HepG2 (cell line): ENCODE measurements at regions not wholly inside any gene's neighbourhood (a gene's known extent, or its start where the extent isn't known, plus 50 kb on each side); places are given as distances from the start of the nearest gene placed in this dataset.

Experiments used
- ATAC-seq: fragments of 200-7000 bp; cut with Tn5 transposase; 3 replicates; pipeline ENCODE4 v1.9.1; 2020; ENCODE audit warnings: mild to moderate bottlenecking, moderate library complexity
- BruUV-seq: library from RNA; stranded (reverse); fragments of 400-500 nt; replicated peaks from 2 replicates; lab custom pipeline; 2021; lab: Mats Ljungman, UMichigan
- CTCF ChIA-PET: fragments of 300-600 bp; formaldehyde crosslinking; extraction: SDS; loops from one replicate; lab custom pipeline; 2021; ENCODE audit warnings: low total read pairs, inconsistent platforms, low intra/inter-chr PET ratio; lab: Yijun Ruan, JAX
- POLR2A ChIA-PET: fragments of 350-600 bp; sonication (Branson Sonifier 250); formaldehyde crosslinking; loops from one replicate; lab custom pipeline; 2020; ENCODE audit warnings: antibody characterized with exemption, inconsistent platforms; lab: Yijun Ruan, JAX
- DNase-seq: peaks from one replicate; pipeline ENCODE4 v3.0.0-alpha.2; 2015; ENCODE audit warnings: low spot score
- FAIRE-seq: peaks from 3 replicates; lab custom pipeline; 2011; peaks lifted over from hg19 to GRCh38; lab: Jason Lieb, UNC
- H2AFZ ChIP-seq: one replicate; pipeline ENCODE4 v1.6.1; 2011; ENCODE audit warnings: low read length, inconsistent platforms
- H3K27ac ChIP-seq: fragments of 300-600 bp; 3 replicates; pipeline ENCODE4 v1.8.0; 2011; ENCODE audit warnings: mixed run types, mild to moderate bottlenecking, mixed read lengths, low read length, inconsistent platforms; ENCODE audit not compliant: insufficient read depth; ENCODE audit errors: extremely low read length
- H3K27me3 ChIP-seq, 2 experiments: fragments of 200-600 bp in 1 of 2; 2 replicates in 1 of 2; 3 replicates in 1 of 2; pipeline versions ENCODE4 v1.6.0 to v1.8.0; 2011; ENCODE audit warnings: low read length in 2 of 2, mild to moderate bottlenecking in 2 of 2, moderate library complexity in 2 of 2, inconsistent platforms in 1 of 2; ENCODE audit not compliant: insufficient read depth in 2 of 2, control insufficient read depth in 1 of 2
- H3K36me3 ChIP-seq, 2 experiments: fragments of 200-600 bp in 1 of 2; replicated peaks in 1 of 2; 2 replicates in 1 of 2; 3 replicates in 1 of 2; pipeline versions ENCODE4 v1.5.1 to v1.8.0; 2011; ENCODE audit warnings: low read length in 2 of 2, inconsistent platforms in 1 of 2; ENCODE audit not compliant: insufficient read depth in 2 of 2, control insufficient read depth in 1 of 2
- H3K4me1 ChIP-seq: 2 replicates; pipeline ENCODE4 v1.5.1; 2012; ENCODE audit warnings: low read length, inconsistent platforms; ENCODE audit not compliant: insufficient read depth
- H3K4me2 ChIP-seq: 2 replicates; pipeline ENCODE4 v1.6.0; 2011; ENCODE audit warnings: low read depth, low read length, inconsistent platforms
- H3K4me3 ChIP-seq, 3 experiments: fragments of 200-600 bp in 1 of 3; sonication (generic), shearing (Covaris generic) in 1 of 3; replicated peaks in 1 of 3; 2 replicates each; pipeline ENCODE4 v1.5.1; 2011 to 2016; ENCODE audit warnings: low read length in 3 of 3, inconsistent platforms in 2 of 3, low read depth in 2 of 3, mild to moderate bottlenecking in 2 of 3, control low read depth in 1 of 3, mixed read lengths in 1 of 3; ENCODE audit not compliant: insufficient read depth in 1 of 3
- H3K79me2 ChIP-seq: one replicate; pipeline ENCODE4 v1.6.1; 2011; ENCODE audit warnings: low read length, inconsistent platforms; ENCODE audit not compliant: insufficient read depth
- H3K9ac ChIP-seq: 2 replicates; pipeline ENCODE4 v1.6.0; 2011; ENCODE audit warnings: mild to moderate bottlenecking, low read depth, low read length, inconsistent platforms; ENCODE audit not compliant: insufficient read depth
- H3K9me3 ChIP-seq: 2 replicates; pipeline ENCODE4 v1.5.1; 2012; ENCODE audit warnings: mild to moderate bottlenecking, low read length
- H4K20me1 ChIP-seq: 2 replicates; pipeline ENCODE4 v1.6.0; 2011; ENCODE audit warnings: inconsistent platforms, mild to moderate bottlenecking, low read length, moderate library complexity; ENCODE audit not compliant: insufficient read depth
- BCL6 ChIP-seq: IDR thresholded peaks from 2 replicates; pipeline ENCODE4 v1.6.1; 2016; ENCODE audit warnings: missing genetic modification reagents, missing compliant biosample characterization
- DMAP1 ChIP-seq: IDR thresholded peaks from 2 replicates; pipeline ENCODE4 v1.6.1; 2016
- DR1 ChIP-seq: sonication (generic); formaldehyde crosslinking; IDR thresholded peaks from 2 replicates; pipeline ENCODE4 v1.8.0; 2021; ENCODE audit warnings: mild to moderate bottlenecking, missing genetic modification reagents, inconsistent platforms
- FOXA1 ChIP-seq, 2 experiments: fragments of 450-650 bp in 1 of 2; sonication (generic) in 1 of 2; formaldehyde crosslinking in 1 of 2; IDR thresholded peaks; 2 replicates each; pipeline versions ENCODE4 v1.4.0 to v1.6.1; 2016 to 2020; ENCODE audit warnings: missing genetic modification reagents in 1 of 2
- FOXO1 ChIP-seq: sonication (generic); formaldehyde crosslinking; IDR thresholded peaks from 2 replicates; pipeline ENCODE4 v1.4.0; 2020; ENCODE audit warnings: missing genetic modification reagents
- GFI1 ChIP-seq: sonication (generic); formaldehyde crosslinking; IDR thresholded peaks from 2 replicates; pipeline ENCODE4 v1.5.0; 2020; ENCODE audit warnings: missing genetic modification reagents, mild to moderate bottlenecking, borderline replicate concordance
- HMG20A ChIP-seq: IDR thresholded peaks from 2 replicates; pipeline ENCODE4 v1.6.1; 2016; ENCODE audit warnings: borderline replicate concordance
- HMG20B ChIP-seq: conservative IDR thresholded peaks from 2 replicates; pipeline ENCODE4 v1.6.1; 2016; ENCODE audit warnings: missing genetic modification reagents, missing compliant biosample characterization
- HOXA3 ChIP-seq: sonication (generic); formaldehyde crosslinking; IDR thresholded peaks from 2 replicates; pipeline ENCODE4 v1.5.0; 2020; ENCODE audit warnings: missing genetic modification reagents
- RCOR2 ChIP-seq: IDR thresholded peaks from 2 replicates; pipeline ENCODE4 v1.6.1; 2016; ENCODE audit warnings: missing biosample characterization, missing genetic modification reagents
- RXRB ChIP-seq: IDR thresholded peaks from 2 replicates; pipeline ENCODE4 v1.6.1; 2016; ENCODE audit warnings: borderline replicate concordance, missing genetic modification reagents, missing compliant biosample characterization
- SOX13 ChIP-seq, 3 experiments: fragments of 450-650 bp in 1 of 3; sonication (generic) in 1 of 3; formaldehyde crosslinking in 1 of 3; IDR thresholded peaks in 2 of 3; conservative IDR thresholded peaks in 1 of 3; 2 replicates each; pipeline versions ENCODE4 v1.5.0 to v1.6.1; 2016 to 2020; ENCODE audit warnings: antibody characterized with exemption in 1 of 3, mild to moderate bottlenecking in 1 of 3, missing compliant biosample characterization in 1 of 3, missing genetic modification reagents in 1 of 3, moderate library complexity in 1 of 3
- SOX5 ChIP-seq: IDR thresholded peaks from 2 replicates; pipeline ENCODE4 v1.6.1; 2016; ENCODE audit warnings: borderline replicate concordance
- ZMYM4 ChIP-seq: sonication (generic); formaldehyde crosslinking; IDR thresholded peaks from 2 replicates; pipeline ENCODE4 v1.8.1; 2023; ENCODE audit warnings: mild to moderate bottlenecking, missing genetic modification reagents
- ZNF333 ChIP-seq: sonication (generic); formaldehyde crosslinking; IDR thresholded peaks from 2 replicates; pipeline ENCODE4 v1.4.0; 2020; ENCODE audit warnings: mild to moderate bottlenecking, missing genetic modification reagents, borderline replicate concordance
- ZNF430 ChIP-seq: sonication (generic); formaldehyde crosslinking; IDR thresholded peaks from 2 replicates; pipeline ENCODE4 v1.9.0; 2021; ENCODE audit warnings: mild to moderate bottlenecking, missing genetic modification reagents
- WGBS: methylation state at CpG from one replicate; pipeline ENCODE4 v1.1.6; 2017; ENCODE audit warnings: low lambda C conversion rate; 5-methylcytosine and 5-hydroxymethylcytosine counted together
- in situ Hi-C: cut with HindIII; loops from 2 replicates; pipeline ENCODE4 v1.10.0; 2017; ENCODE audit warnings: low pct_unique_long_range_greater_than_20kb; ENCODE audit not compliant: extremely low pct_ligation_motif_present
- intact Hi-C: fragments of 100-400 bp; cut with micrococcal nuclease; formaldehyde crosslinking; loops from one replicate; pipeline ENCODE4 v1.10.0; 2022; ENCODE audit not compliant: unreplicated experiment
- TF ChIP-seq, protein P1 (sequence below): sonication (generic); formaldehyde crosslinking; IDR thresholded peaks from 2 replicates; pipeline ENCODE4 v1.5.0; 2020; ENCODE audit warnings: mild to moderate bottlenecking, missing genetic modification reagents, moderate library complexity
- TF ChIP-seq, protein P2 (sequence below): sonication (generic); formaldehyde crosslinking; IDR thresholded peaks from 2 replicates; pipeline ENCODE4 v1.8.1; 2023; ENCODE audit warnings: mild to moderate bottlenecking, missing genetic modification reagents

DNA sequence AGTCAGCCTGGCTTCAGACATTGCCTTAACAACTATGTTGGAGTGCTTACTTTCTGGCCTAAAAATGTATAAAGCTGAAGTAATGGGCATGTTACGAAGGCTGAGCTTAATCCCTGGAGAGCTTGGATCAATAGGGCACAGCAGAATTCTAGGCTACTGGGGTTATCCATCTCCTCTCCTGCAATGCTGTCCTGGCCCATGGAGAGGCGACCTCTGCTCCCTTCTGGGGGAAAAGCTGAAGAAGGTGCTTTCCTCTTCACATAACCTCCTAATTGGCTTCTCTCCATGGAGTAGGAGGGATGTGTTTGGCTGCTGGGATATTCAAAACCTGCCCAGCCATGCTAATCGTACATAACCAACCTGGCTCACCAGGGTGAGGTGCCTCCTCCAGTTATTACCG, 403.5 kb downstream of the DMRT2 start:
- POLR2A ChIA-PET = no interaction called here
- DNase-seq (peak; percentile 3), ATAC-seq (peak; percentile 81), FAIRE-seq (no peak)
- Histone ChIP-seq H3K79me2 (no peaks in the 10 kb centered on the region), H3K27me3 (no peaks in the 10 kb centered on the region), H3K9me3 (no peaks in the 10 kb centered on the region), H3K4me1 (peaks cover 21% of the 10 kb centered on the region), H3K4me2 (peak overlapping the region; percentile 28), H3K27ac (no peak overlapping the region), H3K9ac (no peak overlapping the region), H3K4me3 (no peak overlapping the region), H3K36me3 (no peaks in the 10 kb centered on the region), H4K20me1 (no peaks in the 10 kb centered on the region), H2AFZ (no peak overlapping the region)
- in situ Hi-C loops = loop anchor here (25.0 kb wide), 1 partner anchor 384 kb away; no protein-coding TSS in a partner anchor
- TF ChIP-seq DMAP1 (CRISPR knock-in tag) (no peak), ZNF430 (CRISPR knock-in tag) (no peak)
- TF ChIP-seq, protein P1, sequence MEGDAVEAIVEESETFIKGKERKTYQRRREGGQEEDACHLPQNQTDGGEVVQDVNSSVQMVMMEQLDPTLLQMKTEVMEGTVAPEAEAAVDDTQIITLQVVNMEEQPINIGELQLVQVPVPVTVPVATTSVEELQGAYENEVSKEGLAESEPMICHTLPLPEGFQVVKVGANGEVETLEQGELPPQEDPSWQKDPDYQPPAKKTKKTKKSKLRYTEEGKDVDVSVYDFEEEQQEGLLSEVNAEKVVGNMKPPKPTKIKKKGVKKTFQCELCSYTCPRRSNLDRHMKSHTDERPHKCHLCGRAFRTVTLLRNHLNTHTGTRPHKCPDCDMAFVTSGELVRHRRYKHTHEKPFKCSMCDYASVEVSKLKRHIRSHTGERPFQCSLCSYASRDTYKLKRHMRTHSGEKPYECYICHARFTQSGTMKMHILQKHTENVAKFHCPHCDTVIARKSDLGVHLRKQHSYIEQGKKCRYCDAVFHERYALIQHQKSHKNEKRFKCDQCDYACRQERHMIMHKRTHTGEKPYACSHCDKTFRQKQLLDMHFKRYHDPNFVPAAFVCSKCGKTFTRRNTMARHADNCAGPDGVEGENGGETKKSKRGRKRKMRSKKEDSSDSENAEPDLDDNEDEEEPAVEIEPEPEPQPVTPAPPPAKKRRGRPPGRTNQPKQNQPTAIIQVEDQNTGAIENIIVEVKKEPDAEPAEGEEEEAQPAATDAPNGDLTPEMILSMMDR = 0 out of 2 replicates have a peak, but pooled peaks have one; percentile 16
- TF ChIP-seq, protein P2, sequence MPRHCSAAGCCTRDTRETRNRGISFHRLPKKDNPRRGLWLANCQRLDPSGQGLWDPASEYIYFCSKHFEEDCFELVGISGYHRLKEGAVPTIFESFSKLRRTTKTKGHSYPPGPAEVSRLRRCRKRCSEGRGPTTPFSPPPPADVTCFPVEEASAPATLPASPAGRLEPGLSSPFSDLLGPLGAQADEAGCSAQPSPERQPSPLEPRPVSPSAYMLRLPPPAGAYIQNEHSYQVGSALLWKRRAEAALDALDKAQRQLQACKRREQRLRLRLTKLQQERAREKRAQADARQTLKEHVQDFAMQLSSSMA = no peak
- BruUV-seq = no TSS peak
- intact Hi-C loops = no loop called here
- CTCF ChIA-PET = no interaction called here
- 9% methylated on average over 4 of the region's 4 CpGs for WGBS

GRCh38 chr9:1454211-1454610, 404.1 kb downstream of the DMRT2 start:
- Histone ChIP-seq H3K4me2 (peak overlapping the region; percentile 33), H3K27me3 (no peaks in the 10 kb centered on the region), H3K9me3 (no peaks in the 10 kb centered on the region), H2AFZ (no peak overlapping the region), H4K20me1 (no peaks in the 10 kb centered on the region), H3K79me2 (no peaks in the 10 kb centered on the region), H3K36me3 (no peaks in the 10 kb centered on the region), H3K4me1 (peaks cover 21% of the 10 kb centered on the region), H3K4me3 (no peak overlapping the region), H3K27ac (no peak overlapping the region), H3K9ac (no peak overlapping the region)
- WGBS = 0% methylated on average over 1 of the region's 1 CpG
- no TSS peak for BruUV-seq
- ChIA-PET CTCF (no interaction called here), POLR2A (no interaction called here)
- intact Hi-C loops (no loop called here), in situ Hi-C loops (loop anchor here (25.0 kb wide), 1 partner anchor 383 kb away; no protein-coding TSS in a partner anchor)
- FAIRE-seq (no peak), ATAC-seq (peak; percentile 97), DNase-seq (peak; percentile 81)
- TF ChIP-seq SOX5 (CRISPR knock-in tag) = peak; percentile 87; the same call in 1 of the 2 replicates
- peak; percentile 95 for TF ChIP-seq HMG20B (CRISPR knock-in tag)
- TF ChIP-seq ZNF333 (CRISPR knock-in tag) = no peak
- TF ChIP-seq RXRB = peak; percentile 50; the same call in 1 of the 2 replicates
- TF ChIP-seq FOXO1 (CRISPR knock-in tag) = peak; percentile 55; the same call in 1 of the 2 replicates
- TF ChIP-seq FOXA1 (IDR thresholded peaks at IDR 0.05) = no peak
- TF ChIP-seq FOXA1 (CRISPR knock-in tag; IDR thresholded peaks at IDR 0.05) = peak; percentile 44; the same call in 1 of the 2 replicates
- no peak for TF ChIP-seq HOXA3
- TF ChIP-seq BCL6 (CRISPR knock-in tag) = peak; percentile 53; the same call in 1 of the 2 replicates
- peak; percentile 19; the same call in 1 of the 2 replicates for TF ChIP-seq ZMYM4 (CRISPR knock-in tag)
- TF ChIP-seq SOX13 (IDR thresholded peaks at IDR 0.05) = no peak
- peak in 1 of 2 experiments; percentile 92; a peak in 2 of 4 replicates for TF ChIP-seq SOX13 (CRISPR knock-in tag; conservative IDR thresholded peaks at IDR 0.05 in 1 of 2, IDR thresholded peaks at IDR 0.05 in 1 of 2)
- TF ChIP-seq DR1 (CRISPR knock-in tag) = no peak
- peak; percentile 97 for TF ChIP-seq GFI1 (CRISPR knock-in tag)
- peak; percentile 92 for TF ChIP-seq HMG20A (CRISPR knock-in tag)
- TF ChIP-seq RCOR2 = 0 out of 2 replicates have a peak, but pooled peaks have one; percentile 51
